GM18909 (cell line): ENCODE measurements at regions not wholly inside any gene's neighbourhood (a gene's known extent, or its start where the extent isn't known, plus 50 kb on each side); places are given as distances from the start of the nearest gene placed in this dataset.

Source experiments
- ATAC-seq: cut with Tn5 transposase; IDR thresholded peaks from one replicate; pipeline ENCODE4 v1.9.1; 2021; ENCODE audit warnings: mild to moderate bottlenecking; ENCODE audit not compliant: unreplicated experiment, poor library complexity

- ATAC-seq, result no peak
These were observed 104.5 kb downstream of the RBM43 start for GRCh38 chr2:151157000-151157735.

- no peak for ATAC-seq
These were observed 105.2 kb downstream of the RBM43 start for GRCh38 chr2:151156431-151156830.

GRCh38 chr2:151153601-151154000 lies 108.1 kb downstream of the RBM43 start:
- ATAC-seq, result no peak

GRCh38 chr2:151150331-151151320 lies 111.0 kb downstream of the RBM43 start:
- ATAC-seq, result no peak

GRCh38 chr2:151138507-151138906 lies 123.2 kb downstream of the RBM43 start:
- ATAC-seq, result no peak

- no peak for ATAC-seq
These were observed 124.1 kb downstream of the RBM43 start for GRCh38 chr2:151137526-151137925.

- ATAC-seq, result no peak
These were observed 141.7 kb downstream of the RBM43 start for GRCh38 chr2:151120011-151120410.

GRCh38 chr2:151119374-151119773 lies 142.3 kb downstream of the RBM43 start:
- ATAC-seq, result no peak

- no peak for ATAC-seq
These were observed 143.4 kb downstream of the RBM43 start for GRCh38 chr2:151118269-151118668.

- no peak for ATAC-seq
These were observed 146.8 kb downstream of the RBM43 start for GRCh38 chr2:151114874-151115273.

GRCh38 chr2:151113318-151113717 lies 148.3 kb downstream of the RBM43 start:
- no peak for ATAC-seq

GRCh38 chr2:151111599-151112278 lies 149.9 kb downstream of the RBM43 start:
- no peak for ATAC-seq

- no peak for ATAC-seq
These were observed 154.7 kb downstream of the RBM43 start for GRCh38 chr2:151106805-151107506.

GRCh38 chr2:151103551-151103950 lies 158.1 kb downstream of the RBM43 start:
- no peak for ATAC-seq

- no peak for ATAC-seq
These were observed 159.4 kb downstream of the RBM43 start for GRCh38 chr2:151102226-151102625.

GRCh38 chr2:151098841-151099240 lies 162.8 kb downstream of the RBM43 start:
- no peak for ATAC-seq

GRCh38 chr2:151097895-151098294 lies 163.8 kb downstream of the RBM43 start:
- no peak for ATAC-seq

GRCh38 chr2:151097128-151097527 lies 164.5 kb downstream of the RBM43 start:
- no peak for ATAC-seq

GRCh38 chr2:151096235-151096634 lies 165.4 kb downstream of the RBM43 start:
- no peak for ATAC-seq

- no peak for ATAC-seq
These were observed 166.2 kb downstream of the RBM43 start for GRCh38 chr2:151095463-151095862.
